Eye (tissue), 1 donor: ENCODE measurements at regions not wholly inside any gene's neighbourhood (a gene's known extent, or its start where the extent isn't known, plus 50 kb on each side); places are given as distances from the start of the nearest gene placed in this dataset.
"Not testable (repeated sequence)": the region's sequence is repeated elsewhere in the genome, so short reads cannot be mapped to it uniquely, and the experiment has no call there.

Experiments used
- DNase-seq: peaks from one replicate; pipeline ENCODE4 v3.0.0-alpha.2; 2015

GRCh38 chr18:23311351-23312121 is 141.6 kb upstream of the RIOK3 start:
- no peak for DNase-seq

- DNase-seq: no peak
Observed at GRCh38 chr18:23313379-23313778, 139.7 kb upstream of the RIOK3 start.

GRCh38 chr18:23314672-23315071 is 138.4 kb upstream of the RIOK3 start:
- no peak for DNase-seq

GRCh38 chr18:23316316-23316715 is 136.8 kb upstream of the RIOK3 start:
- DNase-seq: no peak

- DNase-seq: no peak
Observed at GRCh38 chr18:23316988-23317387, 136.1 kb upstream of the RIOK3 start.

GRCh38 chr18:23317975-23318675 is 135.0 kb upstream of the RIOK3 start:
- no peak for DNase-seq

GRCh38 chr18:23320709-23321236 is 132.3 kb upstream of the RIOK3 start:
- DNase-seq: no peak

- no peak for DNase-seq
Observed at GRCh38 chr18:23321996-23322395, 131.1 kb upstream of the RIOK3 start.

- DNase-seq: no peak
Observed at GRCh38 chr18:23324056-23324811, 128.9 kb upstream of the RIOK3 start.

GRCh38 chr18:23324861-23325260 is 128.2 kb upstream of the RIOK3 start:
- DNase-seq: no peak

- DNase-seq: not testable (repeated sequence)
Observed at GRCh38 chr18:23329671-23330070, 123.4 kb upstream of the RIOK3 start.

GRCh38 chr18:23330423-23330822 is 122.7 kb upstream of the RIOK3 start:
- DNase-seq: no peak

GRCh38 chr18:23331091-23331920 is 121.8 kb upstream of the RIOK3 start:
- no peak for DNase-seq

- no peak for DNase-seq
Observed at GRCh38 chr18:23332356-23332755, 120.7 kb upstream of the RIOK3 start.

GRCh38 chr18:23333827-23334226 is 119.3 kb upstream of the RIOK3 start:
- no peak for DNase-seq

- no peak for DNase-seq
Observed at GRCh38 chr18:23334569-23334968, 118.5 kb upstream of the RIOK3 start.

- DNase-seq: no peak
Observed at GRCh38 chr18:23336101-23336500, 117.0 kb upstream of the RIOK3 start.

- peak; percentile 71 for DNase-seq
Observed at GRCh38 chr18:23337599-23338444, 115.3 kb upstream of the RIOK3 start.

GRCh38 chr18:23340661-23341060 is 112.4 kb upstream of the RIOK3 start:
- DNase-seq: peak; percentile 30

- no peak for DNase-seq
Observed at GRCh38 chr18:23341383-23341782, 111.7 kb upstream of the RIOK3 start.

GRCh38 chr18:23341983-23342382 is 111.1 kb upstream of the RIOK3 start:
- no peak for DNase-seq

- DNase-seq: no peak
Observed at GRCh38 chr18:23342506-23342905, 110.6 kb upstream of the RIOK3 start.
